Superior temporal gyrus (tissue), 1 donor: ENCODE measurements at regions not wholly inside any gene's neighbourhood (a gene's known extent, or its start where the extent isn't known, plus 50 kb on each side); places are given as distances from the start of the nearest gene placed in this dataset.
"Not testable (repeated sequence)": the region's sequence is repeated elsewhere in the genome, so short reads cannot be mapped to it uniquely, and the experiment has no call there.

Source experiments
- DNase-seq: peaks from one replicate; pipeline ENCODE4 v3.0.0-alpha.2; 2016; ENCODE audit errors: extremely low spot score

GRCh38 chr14:54010981-54011380 is 54.4 kb upstream of the BMP4 start:
- DNase-seq, result no peak

- no peak for DNase-seq
These were observed 66.4 kb upstream of the BMP4 start for GRCh38 chr14:54023027-54023426.

GRCh38 chr14:54025661-54026060 is 69.0 kb upstream of the BMP4 start:
- DNase-seq, result no peak

- DNase-seq, result no peak
These were observed 70.0 kb upstream of the BMP4 start for GRCh38 chr14:54026671-54027070.

- not testable (repeated sequence) for DNase-seq
These were observed 74.4 kb upstream of the BMP4 start for GRCh38 chr14:54030996-54031395.

GRCh38 chr14:54033285-54033684 is 76.7 kb upstream of the BMP4 start:
- DNase-seq, result not testable (repeated sequence)

- no peak for DNase-seq
These were observed 82.1 kb upstream of the BMP4 start for GRCh38 chr14:54038724-54039123.

- DNase-seq, result no peak
These were observed 82.7 kb upstream of the BMP4 start for GRCh38 chr14:54039311-54039710.

GRCh38 chr14:54040846-54041245 is 84.2 kb upstream of the BMP4 start:
- no peak for DNase-seq

- no peak for DNase-seq
These were observed 89.6 kb upstream of the BMP4 start for GRCh38 chr14:54046250-54046649.

GRCh38 chr14:54047645-54048308 is 91.2 kb upstream of the BMP4 start:
- DNase-seq, result no peak

GRCh38 chr14:54048311-54048710 is 91.7 kb upstream of the BMP4 start:
- no peak for DNase-seq

- DNase-seq, result no peak
These were observed 92.1 kb upstream of the BMP4 start for GRCh38 chr14:54048736-54049135.

GRCh38 chr14:54050759-54051158 is 94.1 kb upstream of the BMP4 start:
- no peak for DNase-seq

- no peak for DNase-seq
These were observed 96.2 kb upstream of the BMP4 start for GRCh38 chr14:54052696-54053385.

GRCh38 chr14:54053386-54053745 is 96.7 kb upstream of the BMP4 start:
- no peak for DNase-seq

GRCh38 chr14:54058505-54058904 is 101.9 kb upstream of the BMP4 start:
- DNase-seq, result no peak

- DNase-seq, result no peak
These were observed 127.1 kb upstream of the BMP4 start for GRCh38 chr14:54083549-54084239.

- DNase-seq, result no peak
These were observed 128.7 kb upstream of the BMP4 start for GRCh38 chr14:54085232-54085761.

- DNase-seq, result no peak
These were observed 129.2 kb upstream of the BMP4 start for GRCh38 chr14:54085841-54086240.

- DNase-seq, result no peak
These were observed 130.1 kb upstream of the BMP4 start for GRCh38 chr14:54086767-54087166.

- DNase-seq, result no peak
These were observed 130.8 kb upstream of the BMP4 start for GRCh38 chr14:54087376-54087775.

GRCh38 chr14:54088271-54088670 is 131.6 kb upstream of the BMP4 start:
- DNase-seq, result no peak
